ENCODE measurements at regions not wholly inside any gene's neighbourhood (a gene's known extent, or its start where the extent isn't known, plus 50 kb on each side); places are given as distances from the start of the nearest gene placed in this dataset.

GRCh38 chr14:22382955-22383354, 206.1 kb downstream of the DAD1 start:
- Histone ChIP-seq H3K4me3 (ENCODE audit: insufficient read depth, low read depth, low read length, poor library complexity, severe bottlenecking) (no peak overlapping the region), H3K27me3 (replicated peaks; ENCODE audit: control insufficient read depth, insufficient read depth, low read length, poor library complexity, severe bottlenecking) (no peaks in the 10 kb centered on the region), H3K9me3 (ENCODE audit: control insufficient read depth, low read length) (no peaks in the 10 kb centered on the region), H3K27ac (ENCODE audit: insufficient read depth, low read length, poor library complexity, severe bottlenecking) (no peak overlapping the region), H3K4me1 (ENCODE audit: control insufficient read depth, insufficient read depth, low read length, poor library complexity, severe bottlenecking) (no peaks in the 10 kb centered on the region), H3K36me3 (ENCODE audit: control insufficient read depth, insufficient read depth, low read length) (no peaks in the 10 kb centered on the region)
- DNase-seq: no peak

- no peaks in the 10 kb centered on the region for H3K27me3 ChIP-seq (replicated peaks; ENCODE audit: control insufficient read depth, insufficient read depth, low read length, poor library complexity, severe bottlenecking)
- H3K36me3 ChIP-seq (ENCODE audit: control insufficient read depth, insufficient read depth, low read length): no peaks in the 10 kb centered on the region
- H3K9me3 ChIP-seq (ENCODE audit: control insufficient read depth, low read length): no peaks in the 10 kb centered on the region
- no peak overlapping the region for H3K4me3 ChIP-seq (ENCODE audit: insufficient read depth, low read depth, low read length, poor library complexity, severe bottlenecking)
- no peaks in the 10 kb centered on the region for H3K4me1 ChIP-seq (ENCODE audit: control insufficient read depth, insufficient read depth, low read length, poor library complexity, severe bottlenecking)
- no peak overlapping the region for H3K27ac ChIP-seq (ENCODE audit: insufficient read depth, low read length, poor library complexity, severe bottlenecking)
- no peak for DNase-seq
Measured at GRCh38 chr14:22382395-22382794, 206.6 kb downstream of the DAD1 start.

DNA sequence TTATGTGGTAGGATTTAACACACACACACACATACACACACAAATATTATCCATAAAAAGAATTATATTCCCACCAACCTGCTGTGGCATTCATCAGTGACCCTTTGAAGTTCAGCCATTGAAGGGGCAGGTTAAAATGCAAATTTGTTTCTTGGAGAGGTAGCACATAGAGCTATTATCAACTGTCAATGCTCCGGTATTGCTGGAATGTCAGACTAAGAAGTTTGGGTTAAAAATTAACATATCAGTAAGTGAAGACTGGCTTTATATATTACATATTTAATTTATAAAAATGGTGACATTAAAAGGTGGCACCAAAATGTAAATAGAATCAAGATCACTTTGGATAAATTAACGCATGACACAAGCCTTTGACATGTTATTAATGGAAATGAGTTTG, 207.3 kb downstream of the DAD1 start:
- DNase-seq: no peak
- Histone ChIP-seq H3K4me3 (ENCODE audit: insufficient read depth, low read depth, low read length, poor library complexity, severe bottlenecking) (no peak overlapping the region), H3K36me3 (ENCODE audit: control insufficient read depth, insufficient read depth, low read length) (no peaks in the 10 kb centered on the region), H3K4me1 (ENCODE audit: control insufficient read depth, insufficient read depth, low read length, poor library complexity, severe bottlenecking) (no peaks in the 10 kb centered on the region), H3K9me3 (ENCODE audit: control insufficient read depth, low read length) (no peaks in the 10 kb centered on the region), H3K27me3 (replicated peaks; ENCODE audit: control insufficient read depth, insufficient read depth, low read length, poor library complexity, severe bottlenecking) (no peaks in the 10 kb centered on the region), H3K27ac (ENCODE audit: insufficient read depth, low read length, poor library complexity, severe bottlenecking) (no peak overlapping the region)

- Histone ChIP-seq H3K27me3 (replicated peaks; ENCODE audit: control insufficient read depth, insufficient read depth, low read length, poor library complexity, severe bottlenecking) (no peaks in the 10 kb centered on the region), H3K4me3 (ENCODE audit: insufficient read depth, low read depth, low read length, poor library complexity, severe bottlenecking) (no peak overlapping the region), H3K36me3 (ENCODE audit: control insufficient read depth, insufficient read depth, low read length) (no peaks in the 10 kb centered on the region), H3K4me1 (ENCODE audit: control insufficient read depth, insufficient read depth, low read length, poor library complexity, severe bottlenecking) (no peaks in the 10 kb centered on the region), H3K9me3 (ENCODE audit: control insufficient read depth, low read length) (no peaks in the 10 kb centered on the region), H3K27ac (ENCODE audit: insufficient read depth, low read length, poor library complexity, severe bottlenecking) (no peak overlapping the region)
- no peak for DNase-seq
Measured at GRCh38 chr14:22381408-22381760, 207.6 kb downstream of the DAD1 start.

- H3K4me1 ChIP-seq (ENCODE audit: control insufficient read depth, insufficient read depth, low read length, poor library complexity, severe bottlenecking): no peaks in the 10 kb centered on the region
- H3K27me3 ChIP-seq (replicated peaks; ENCODE audit: control insufficient read depth, insufficient read depth, low read length, poor library complexity, severe bottlenecking): no peaks in the 10 kb centered on the region
- H3K36me3 ChIP-seq (ENCODE audit: control insufficient read depth, insufficient read depth, low read length): no peaks in the 10 kb centered on the region
- no peak overlapping the region for H3K27ac ChIP-seq (ENCODE audit: insufficient read depth, low read length, poor library complexity, severe bottlenecking)
- no peaks in the 10 kb centered on the region for H3K9me3 ChIP-seq (ENCODE audit: control insufficient read depth, low read length)
- no peak overlapping the region for H3K4me3 ChIP-seq (ENCODE audit: insufficient read depth, low read depth, low read length, poor library complexity, severe bottlenecking)
- DNase-seq: no peak
Measured at GRCh38 chr14:22380571-22381407, 208.2 kb downstream of the DAD1 start.

- Histone ChIP-seq H3K4me3 (ENCODE audit: insufficient read depth, low read depth, low read length, poor library complexity, severe bottlenecking) (no peak overlapping the region), H3K36me3 (ENCODE audit: control insufficient read depth, insufficient read depth, low read length) (no peaks in the 10 kb centered on the region), H3K4me1 (ENCODE audit: control insufficient read depth, insufficient read depth, low read length, poor library complexity, severe bottlenecking) (no peaks in the 10 kb centered on the region), H3K27me3 (replicated peaks; ENCODE audit: control insufficient read depth, insufficient read depth, low read length, poor library complexity, severe bottlenecking) (no peaks in the 10 kb centered on the region), H3K27ac (ENCODE audit: insufficient read depth, low read length, poor library complexity, severe bottlenecking) (no peak overlapping the region), H3K9me3 (ENCODE audit: control insufficient read depth, low read length) (no peaks in the 10 kb centered on the region)
- no peak for DNase-seq
Measured at GRCh38 chr14:22379727-22380126, 209.3 kb downstream of the DAD1 start.

- H3K27ac ChIP-seq (ENCODE audit: insufficient read depth, low read length, poor library complexity, severe bottlenecking): no peak overlapping the region
- no peaks in the 10 kb centered on the region for H3K9me3 ChIP-seq (ENCODE audit: control insufficient read depth, low read length)
- DNase-seq: no peak
- H3K4me3 ChIP-seq (ENCODE audit: insufficient read depth, low read depth, low read length, poor library complexity, severe bottlenecking): no peak overlapping the region
- no peaks in the 10 kb centered on the region for H3K36me3 ChIP-seq (ENCODE audit: control insufficient read depth, insufficient read depth, low read length)
- no peaks in the 10 kb centered on the region for H3K27me3 ChIP-seq (replicated peaks; ENCODE audit: control insufficient read depth, insufficient read depth, low read length, poor library complexity, severe bottlenecking)
- no peaks in the 10 kb centered on the region for H3K4me1 ChIP-seq (ENCODE audit: control insufficient read depth, insufficient read depth, low read length, poor library complexity, severe bottlenecking)
Measured at GRCh38 chr14:22378181-22378580, 210.8 kb downstream of the DAD1 start.

GRCh38 chr14:22375321-22375930, 213.6 kb downstream of the DAD1 start:
- Histone ChIP-seq H3K9me3 (ENCODE audit: control insufficient read depth, low read length) (no peaks in the 10 kb centered on the region), H3K4me1 (ENCODE audit: control insufficient read depth, insufficient read depth, low read length, poor library complexity, severe bottlenecking) (no peaks in the 10 kb centered on the region), H3K27me3 (replicated peaks; ENCODE audit: control insufficient read depth, insufficient read depth, low read length, poor library complexity, severe bottlenecking) (no peaks in the 10 kb centered on the region), H3K36me3 (ENCODE audit: control insufficient read depth, insufficient read depth, low read length) (no peaks in the 10 kb centered on the region), H3K27ac (ENCODE audit: insufficient read depth, low read length, poor library complexity, severe bottlenecking) (no peak overlapping the region), H3K4me3 (ENCODE audit: insufficient read depth, low read depth, low read length, poor library complexity, severe bottlenecking) (no peak overlapping the region)
- no peak for DNase-seq

GRCh38 chr14:22370084-22370847, 218.8 kb downstream of the DAD1 start:
- DNase-seq: no peak
- Histone ChIP-seq H3K4me1 (ENCODE audit: control insufficient read depth, insufficient read depth, low read length, poor library complexity, severe bottlenecking) (no peaks in the 10 kb centered on the region), H3K27ac (ENCODE audit: insufficient read depth, low read length, poor library complexity, severe bottlenecking) (no peak overlapping the region), H3K9me3 (ENCODE audit: control insufficient read depth, low read length) (no peaks in the 10 kb centered on the region), H3K27me3 (replicated peaks; ENCODE audit: control insufficient read depth, insufficient read depth, low read length, poor library complexity, severe bottlenecking) (no peaks in the 10 kb centered on the region), H3K36me3 (ENCODE audit: control insufficient read depth, insufficient read depth, low read length) (no peaks in the 10 kb centered on the region), H3K4me3 (ENCODE audit: insufficient read depth, low read depth, low read length, poor library complexity, severe bottlenecking) (no peak overlapping the region)

DNA sequence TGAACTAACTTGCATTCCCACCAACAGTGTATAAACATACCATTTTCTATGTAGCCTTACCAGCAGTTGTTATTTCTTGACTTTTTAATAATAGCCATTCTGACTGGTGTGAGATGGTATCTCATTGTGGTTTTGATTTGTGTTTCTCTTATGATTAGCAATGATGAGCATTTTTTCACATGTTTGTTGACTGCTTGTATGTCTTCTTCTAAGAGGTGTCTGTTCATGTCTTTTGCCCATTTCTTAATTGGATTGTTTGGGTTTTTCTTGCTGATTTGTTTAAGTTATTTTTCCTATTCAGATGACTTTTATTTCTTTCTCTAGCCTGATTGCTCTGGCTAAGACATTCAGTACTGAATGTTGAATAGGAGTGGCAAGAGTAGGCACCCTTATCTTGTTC, 230.3 kb downstream of the DAD1 start:
- Histone ChIP-seq H3K27me3 (replicated peaks; ENCODE audit: control insufficient read depth, insufficient read depth, low read length, poor library complexity, severe bottlenecking) (no peaks in the 10 kb centered on the region), H3K4me3 (ENCODE audit: insufficient read depth, low read depth, low read length, poor library complexity, severe bottlenecking) (no peak overlapping the region), H3K4me1 (ENCODE audit: control insufficient read depth, insufficient read depth, low read length, poor library complexity, severe bottlenecking) (no peaks in the 10 kb centered on the region), H3K36me3 (ENCODE audit: control insufficient read depth, insufficient read depth, low read length) (no peaks in the 10 kb centered on the region), H3K27ac (ENCODE audit: insufficient read depth, low read length, poor library complexity, severe bottlenecking) (no peak overlapping the region), H3K9me3 (ENCODE audit: control insufficient read depth, low read length) (no peaks in the 10 kb centered on the region)
- DNase-seq: no peak

Measured in effector memory CD4-positive, alpha-beta T cell (primary cell).